22Rv1 (cell line): ENCODE measurements at regions not wholly inside any gene's neighbourhood (a gene's known extent, or its start where the extent isn't known, plus 50 kb on each side); places are given as distances from the start of the nearest gene placed in this dataset.

ENCODE experiments used
- ZFX ChIP-seq: fragments of 450-650 bp; IDR thresholded peaks from 2 replicates; pipeline ENCODE4 v1.6.1; 2017; ENCODE audit warnings: antibody characterized with exemption, borderline replicate concordance
- TF ChIP-seq, protein P1 (sequence below): fragments of 450-650 bp; IDR thresholded peaks from 2 replicates; pipeline ENCODE4 v1.5.1; 2017; ENCODE audit warnings: mild to moderate bottlenecking

- TF ChIP-seq, protein P1, sequence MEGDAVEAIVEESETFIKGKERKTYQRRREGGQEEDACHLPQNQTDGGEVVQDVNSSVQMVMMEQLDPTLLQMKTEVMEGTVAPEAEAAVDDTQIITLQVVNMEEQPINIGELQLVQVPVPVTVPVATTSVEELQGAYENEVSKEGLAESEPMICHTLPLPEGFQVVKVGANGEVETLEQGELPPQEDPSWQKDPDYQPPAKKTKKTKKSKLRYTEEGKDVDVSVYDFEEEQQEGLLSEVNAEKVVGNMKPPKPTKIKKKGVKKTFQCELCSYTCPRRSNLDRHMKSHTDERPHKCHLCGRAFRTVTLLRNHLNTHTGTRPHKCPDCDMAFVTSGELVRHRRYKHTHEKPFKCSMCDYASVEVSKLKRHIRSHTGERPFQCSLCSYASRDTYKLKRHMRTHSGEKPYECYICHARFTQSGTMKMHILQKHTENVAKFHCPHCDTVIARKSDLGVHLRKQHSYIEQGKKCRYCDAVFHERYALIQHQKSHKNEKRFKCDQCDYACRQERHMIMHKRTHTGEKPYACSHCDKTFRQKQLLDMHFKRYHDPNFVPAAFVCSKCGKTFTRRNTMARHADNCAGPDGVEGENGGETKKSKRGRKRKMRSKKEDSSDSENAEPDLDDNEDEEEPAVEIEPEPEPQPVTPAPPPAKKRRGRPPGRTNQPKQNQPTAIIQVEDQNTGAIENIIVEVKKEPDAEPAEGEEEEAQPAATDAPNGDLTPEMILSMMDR, result no peak
- TF ChIP-seq ZFX, result no peak
Observed at GRCh38 chr2:204452464-204453023, 92.7 kb upstream of the PARD3B start.
